HG02798 (cell line): ENCODE measurements at regions not wholly inside any gene's neighbourhood (a gene's known extent, or its start where the extent isn't known, plus 50 kb on each side); places are given as distances from the start of the nearest gene placed in this dataset.
"Not testable (repeated sequence)": the region's sequence is repeated elsewhere in the genome, so short reads cannot be mapped to it uniquely, and the experiment has no call there.

ENCODE experiments used
- ATAC-seq: cut with Tn5 transposase; IDR thresholded peaks from one replicate; pipeline ENCODE4 v1.9.1; 2021; ENCODE audit warnings: mild to moderate bottlenecking; ENCODE audit not compliant: unreplicated experiment, poor library complexity

DNA sequence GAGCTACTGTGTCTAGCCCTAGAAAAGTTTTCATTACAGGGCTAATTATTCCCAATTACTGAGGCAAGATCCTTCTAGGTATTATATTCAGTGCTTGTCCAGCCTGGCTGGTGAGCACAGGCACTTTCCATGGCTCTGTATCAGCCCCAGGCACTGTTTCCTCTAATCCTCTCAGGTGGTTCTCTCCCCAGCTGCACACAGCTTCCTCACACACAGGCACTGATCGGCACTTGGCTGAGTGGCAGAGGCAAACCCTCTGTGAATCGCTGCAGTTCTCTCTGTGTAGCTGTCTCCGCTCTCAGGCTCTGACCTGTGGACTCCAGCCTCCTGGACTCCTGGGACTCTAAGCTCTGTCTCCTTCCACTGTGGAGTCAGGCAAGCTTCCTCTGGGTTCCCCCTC, 318.1 kb downstream of the KLF13 start:
- ATAC-seq = not testable (repeated sequence)

DNA sequence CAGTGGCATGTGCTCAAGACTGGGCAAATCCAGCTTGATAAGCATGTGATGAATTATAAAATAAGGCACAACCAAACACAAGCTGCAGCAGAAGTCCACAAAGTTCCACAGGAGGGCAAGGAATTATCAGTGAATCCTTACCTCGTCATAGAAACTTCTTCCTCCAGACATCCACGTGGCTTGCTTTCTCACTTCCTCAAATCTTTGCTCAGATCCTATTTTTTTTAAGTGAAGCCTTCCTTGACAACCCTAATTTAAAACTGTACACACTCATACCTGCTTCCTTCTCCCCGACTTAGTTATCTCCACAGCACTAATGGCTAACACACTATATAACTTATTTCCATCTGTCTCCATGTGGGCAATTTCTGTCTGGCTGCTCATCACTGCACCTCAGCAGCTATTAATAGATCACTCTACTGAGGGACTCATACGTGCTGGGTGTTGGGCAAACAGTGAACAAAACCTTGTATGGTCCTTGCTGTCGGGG, 320.7 kb downstream of the KLF13 start:
- ATAC-seq = not testable (repeated sequence)

DNA sequence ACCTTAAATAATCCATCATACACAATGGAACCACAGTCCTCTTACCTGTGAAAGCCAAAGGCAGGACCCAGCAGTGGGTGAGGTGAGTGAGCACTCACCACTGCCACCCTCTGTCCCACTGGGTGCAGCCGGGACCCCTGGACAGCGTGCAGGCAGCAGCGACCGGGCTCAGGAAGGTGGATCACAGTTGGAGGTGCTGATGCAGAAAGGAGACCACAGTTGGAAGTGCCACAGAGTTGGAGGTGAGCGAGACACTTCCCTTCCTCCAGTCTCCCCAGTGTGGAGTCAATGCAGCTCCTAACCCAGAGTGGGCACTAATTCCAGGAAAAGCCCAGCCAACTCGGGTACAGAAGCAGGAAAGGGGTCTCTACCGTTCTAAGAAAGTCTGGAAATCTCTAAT, 323.0 kb downstream of the KLF13 start:
- not testable (repeated sequence) for ATAC-seq

DNA sequence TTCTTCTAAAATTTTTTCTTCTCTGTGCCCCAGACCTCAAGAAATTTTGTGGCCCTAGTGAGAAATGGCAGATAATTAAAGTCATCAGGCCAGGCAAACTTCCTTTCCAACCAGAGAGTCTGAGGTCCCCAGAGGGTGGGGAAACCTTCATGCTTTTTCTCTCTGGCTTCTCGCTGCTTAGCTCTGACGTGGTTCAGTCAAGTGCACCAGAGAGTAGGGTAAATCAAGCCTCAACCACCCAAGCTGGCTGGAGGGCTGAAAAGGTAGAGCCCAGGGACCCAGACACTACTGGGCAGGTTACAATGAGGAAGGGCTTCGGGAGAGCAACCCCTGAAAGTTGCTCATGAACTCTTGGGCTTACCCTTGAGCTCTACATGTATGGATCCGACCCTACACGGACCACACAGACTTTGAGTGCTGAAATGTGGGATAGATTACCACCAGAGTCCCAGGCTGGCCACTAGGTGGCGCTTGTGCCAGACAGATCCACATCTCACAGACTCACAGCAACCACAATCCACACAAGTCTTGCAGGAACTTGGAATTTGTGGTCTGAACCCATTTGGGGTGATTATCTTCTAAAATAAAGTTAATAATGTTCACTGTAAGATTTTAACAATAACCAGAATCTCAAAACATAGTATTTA, 323.5 kb downstream of the KLF13 start:
- peak; percentile 58 for ATAC-seq

DNA sequence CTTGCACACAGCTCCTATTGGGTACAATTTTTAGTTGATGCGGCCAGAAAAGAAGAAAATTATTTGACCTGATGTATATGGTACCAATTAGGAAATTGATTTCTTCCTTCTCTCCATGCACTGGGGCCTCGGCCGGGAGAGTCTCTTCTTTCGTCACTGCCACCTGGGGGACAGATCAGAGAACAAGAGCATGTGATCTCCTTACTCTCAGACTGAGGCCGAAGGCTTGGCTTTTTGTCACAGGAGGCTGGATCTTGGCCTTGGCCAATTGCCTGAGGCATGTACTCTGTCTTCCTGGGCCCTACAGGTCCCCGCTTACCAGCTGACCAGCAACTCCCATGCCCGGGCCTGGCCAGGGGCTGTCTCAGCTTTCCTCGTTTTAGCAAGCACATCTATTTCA, 330.3 kb downstream of the KLF13 start:
- ATAC-seq = not testable (repeated sequence)

DNA sequence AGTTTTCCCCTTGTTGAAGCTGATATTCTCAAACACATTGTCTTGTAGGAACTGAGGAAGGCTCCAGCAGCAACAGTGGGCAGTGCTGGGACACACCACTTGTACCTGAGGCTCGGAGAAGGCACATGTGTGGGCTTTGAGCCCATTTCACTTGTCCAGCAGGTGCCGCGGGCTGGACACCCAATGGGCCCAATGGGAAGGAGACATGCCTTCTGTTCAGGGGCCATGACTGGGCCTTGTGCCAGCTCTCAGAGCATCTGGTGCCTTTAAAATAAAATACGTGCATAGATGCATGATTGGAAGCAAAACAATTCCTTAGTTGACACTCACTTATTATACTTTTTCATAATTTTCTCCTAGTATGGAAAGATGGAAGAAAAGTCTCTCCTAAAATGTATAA, 334.2 kb downstream of the KLF13 start:
- ATAC-seq = no peak

DNA sequence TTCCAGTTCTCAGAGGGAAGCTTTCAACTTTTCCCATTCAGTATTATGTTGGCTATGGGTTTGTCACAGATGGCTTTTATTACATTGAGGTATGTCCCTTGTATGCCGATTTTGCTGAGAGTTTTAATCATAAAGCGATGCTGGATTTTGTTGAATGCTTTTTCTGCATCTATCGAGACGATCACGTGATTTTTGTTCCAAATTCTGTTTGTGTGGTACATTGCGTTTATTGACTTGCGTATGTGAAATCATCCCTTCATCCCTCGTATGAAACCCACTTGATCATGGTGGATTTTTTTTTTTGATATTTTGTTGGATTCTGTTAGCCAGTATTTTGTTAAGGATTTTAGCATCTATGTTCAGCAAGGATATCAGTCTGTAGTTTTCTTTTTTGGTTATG, 339.1 kb downstream of the KLF13 start:
- ATAC-seq = not testable (repeated sequence)

DNA sequence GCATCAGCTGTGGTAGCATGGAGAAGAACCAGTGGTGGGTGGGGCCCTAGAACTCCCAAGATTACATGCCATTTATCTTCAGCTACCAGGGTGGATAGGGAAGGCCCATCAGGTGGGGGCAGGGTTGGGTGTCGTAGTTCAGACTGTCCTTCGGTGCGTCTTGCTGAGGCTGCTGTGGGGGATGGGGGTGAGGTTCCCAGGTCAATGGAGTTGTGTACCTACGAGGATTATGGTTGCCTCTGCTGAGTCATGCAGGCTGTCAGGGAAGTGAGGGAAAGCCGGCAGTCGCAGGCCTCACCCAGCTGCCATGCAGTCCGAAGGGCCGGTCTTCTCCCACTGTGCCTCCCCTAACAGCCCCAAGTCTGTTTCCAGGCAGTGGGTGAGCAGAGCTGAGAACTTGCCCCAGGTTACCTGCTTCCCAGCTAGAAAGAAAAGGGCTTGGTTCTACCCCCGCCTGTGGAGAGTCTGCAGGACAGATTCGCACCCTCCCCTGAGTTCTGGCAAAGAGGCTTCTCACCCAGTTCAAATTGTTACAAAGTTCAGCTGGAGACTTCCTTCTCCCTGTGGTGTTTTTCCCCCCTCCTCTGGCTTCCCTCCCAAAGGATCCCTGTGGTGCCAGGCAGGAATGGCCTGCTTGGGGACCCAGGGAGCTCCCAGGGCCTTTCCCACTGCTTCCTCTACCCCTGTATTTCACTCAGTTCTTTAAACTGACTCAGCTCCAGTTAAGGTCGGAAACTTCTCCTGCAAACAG, 342.7 kb downstream of the KLF13 start:
- not testable (repeated sequence) for ATAC-seq

DNA sequence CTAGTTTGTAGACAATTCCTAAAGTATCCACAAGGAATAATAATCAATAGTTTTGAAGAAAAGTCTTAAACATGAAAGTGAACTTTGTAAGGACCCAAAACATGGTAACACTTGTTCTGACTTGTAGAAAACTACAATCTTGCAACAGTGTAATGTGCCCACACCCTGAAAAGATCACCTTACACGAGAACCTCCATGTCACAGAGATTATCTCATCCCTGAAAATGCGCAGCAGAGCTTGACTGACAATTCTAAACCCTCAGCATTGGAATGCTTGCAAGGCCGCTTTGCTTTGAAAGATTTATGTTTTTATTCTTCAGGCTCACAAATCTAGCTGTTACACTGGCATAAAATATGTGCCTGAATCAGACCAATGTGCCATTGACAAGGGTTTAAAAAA, 346.6 kb downstream of the KLF13 start:
- not testable (repeated sequence) for ATAC-seq

DNA sequence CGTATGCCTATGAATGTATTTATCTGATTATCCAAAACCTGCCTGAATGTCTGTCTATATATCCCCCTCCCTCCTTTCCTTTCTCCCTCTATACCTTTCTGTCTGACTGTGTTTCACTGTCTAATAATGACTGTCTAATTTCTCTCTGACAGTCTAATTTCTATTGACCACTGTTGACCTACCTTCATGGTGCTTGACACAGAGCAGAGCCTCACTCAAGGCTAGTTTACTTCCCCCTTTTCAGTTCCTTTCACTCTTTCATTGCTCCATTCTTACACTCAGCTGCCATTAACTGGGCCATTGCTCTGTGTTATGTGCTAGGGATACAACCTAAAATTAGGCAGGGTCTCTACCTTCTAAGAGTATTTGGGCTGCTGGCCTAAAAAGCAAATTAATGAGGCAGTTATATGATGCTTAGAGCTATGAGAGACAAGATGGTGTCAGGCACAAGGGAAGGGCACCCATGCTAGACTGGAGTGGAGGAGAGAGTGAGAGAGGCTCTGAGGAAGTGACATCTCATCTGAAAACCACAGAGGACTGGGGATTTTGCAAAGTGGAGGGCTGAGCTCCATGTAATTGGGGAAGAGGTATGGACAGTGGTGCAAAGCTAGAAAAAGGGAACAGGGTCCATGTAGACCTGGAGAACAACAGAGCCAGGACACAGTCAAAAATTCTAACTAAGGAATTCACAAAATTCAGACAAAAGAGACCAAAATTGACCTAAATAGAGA, 348.6 kb upstream of the CHRNA7 start:
- ATAC-seq = not testable (repeated sequence)

DNA sequence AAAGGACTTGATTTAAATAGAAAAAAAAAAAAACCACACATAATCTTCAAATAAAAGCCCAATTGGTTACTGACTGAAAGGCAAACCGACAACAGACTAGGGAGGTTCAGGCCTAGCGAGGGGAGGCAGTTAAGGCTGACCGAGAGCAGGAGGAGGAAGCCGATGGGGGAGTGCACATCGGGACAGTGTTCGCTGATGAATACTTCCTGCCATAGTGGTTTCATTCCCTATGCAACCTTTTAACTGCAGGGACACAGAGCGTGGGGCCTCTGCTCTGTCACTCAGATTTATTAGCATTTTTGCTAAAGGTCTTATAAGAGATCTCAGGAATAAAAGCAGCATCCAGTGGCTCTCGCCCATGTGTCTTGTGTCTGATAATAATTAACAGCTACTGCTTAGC, 343.2 kb upstream of the CHRNA7 start:
- ATAC-seq = not testable (repeated sequence)

DNA sequence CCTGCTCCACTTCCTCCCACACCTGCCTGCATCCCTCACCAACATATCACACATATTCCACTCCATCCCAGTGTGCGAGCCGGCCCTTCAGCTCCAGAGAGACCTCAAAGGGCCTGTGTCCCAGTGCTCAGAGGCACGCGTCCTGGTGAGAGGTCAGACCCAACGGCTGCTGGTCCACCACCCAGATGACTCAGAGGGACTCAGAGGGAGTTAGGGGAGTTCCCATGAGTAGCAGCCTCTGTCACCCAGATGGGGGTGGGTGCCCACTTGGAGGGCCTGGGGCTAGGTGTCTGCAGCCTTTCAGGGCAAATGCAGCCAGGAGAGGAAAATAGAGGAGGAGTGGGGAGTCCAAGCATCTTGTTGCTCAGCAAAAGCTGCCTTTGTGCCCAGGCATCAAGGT, 333.8 kb upstream of the CHRNA7 start:
- ATAC-seq = not testable (repeated sequence)

DNA sequence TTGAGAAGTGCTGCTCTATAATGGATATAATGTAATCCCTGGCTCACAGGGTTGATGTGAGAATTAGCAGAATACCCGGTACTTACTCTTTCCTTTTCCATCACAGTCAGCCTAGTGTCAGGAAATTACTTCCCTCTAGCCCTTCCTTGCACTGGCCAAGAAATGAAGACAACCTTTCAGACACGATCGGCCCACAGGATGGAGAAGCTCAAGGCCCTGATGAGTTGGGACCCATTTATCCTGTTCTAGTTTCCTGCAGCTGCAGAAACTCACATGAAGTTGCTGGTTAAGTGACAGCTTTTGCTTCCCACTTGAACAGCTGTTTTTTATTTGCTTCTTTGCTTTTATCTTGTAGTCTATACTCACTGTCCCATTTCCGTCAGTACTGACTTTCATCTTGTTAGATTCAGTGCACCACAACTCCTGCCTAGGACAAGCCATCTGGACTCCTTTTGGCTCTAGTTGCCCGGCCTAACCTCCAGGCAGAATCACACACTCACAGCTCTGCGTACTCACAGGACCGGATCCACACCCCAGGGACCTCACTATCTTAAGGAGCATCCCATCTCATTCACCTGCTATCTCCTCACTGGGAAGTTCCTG, 325.1 kb upstream of the CHRNA7 start:
- ATAC-seq = not testable (repeated sequence)

DNA sequence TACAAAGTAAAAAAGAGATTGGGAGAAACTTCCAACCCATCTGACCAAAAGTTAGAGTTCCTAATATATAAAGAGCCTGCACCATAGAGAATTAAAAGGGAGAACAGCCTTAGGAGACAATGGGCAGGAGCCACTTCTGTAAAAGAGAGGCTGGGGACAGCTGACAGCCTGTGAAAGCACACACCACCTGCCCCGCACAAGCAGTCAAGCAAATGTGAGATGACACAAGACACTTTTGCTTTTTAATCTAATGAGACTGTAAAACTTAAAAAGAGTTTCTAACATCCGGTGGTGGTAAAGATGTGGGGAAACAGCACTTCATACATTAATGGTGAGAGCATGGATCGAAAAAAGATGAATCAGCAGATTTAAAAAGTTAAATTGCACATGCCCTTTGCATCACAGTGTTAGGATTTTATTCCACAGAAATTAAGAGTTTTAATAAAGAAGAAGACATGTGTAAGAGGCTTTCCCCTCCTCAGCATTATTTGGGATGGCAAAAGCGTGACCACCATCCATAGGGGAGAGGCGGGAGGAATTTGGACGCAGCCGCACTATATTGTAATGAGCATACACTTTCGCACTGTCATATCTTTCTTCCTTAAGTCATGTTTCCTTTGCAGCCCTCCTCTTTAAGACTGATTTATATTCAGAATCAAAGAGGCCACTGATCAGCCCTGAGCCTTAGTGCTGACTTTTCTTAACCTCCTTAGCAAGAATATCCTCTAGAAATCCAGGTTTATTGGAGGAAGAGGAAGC, 322.2 kb upstream of the CHRNA7 start:
- peak; percentile 61 for ATAC-seq

DNA sequence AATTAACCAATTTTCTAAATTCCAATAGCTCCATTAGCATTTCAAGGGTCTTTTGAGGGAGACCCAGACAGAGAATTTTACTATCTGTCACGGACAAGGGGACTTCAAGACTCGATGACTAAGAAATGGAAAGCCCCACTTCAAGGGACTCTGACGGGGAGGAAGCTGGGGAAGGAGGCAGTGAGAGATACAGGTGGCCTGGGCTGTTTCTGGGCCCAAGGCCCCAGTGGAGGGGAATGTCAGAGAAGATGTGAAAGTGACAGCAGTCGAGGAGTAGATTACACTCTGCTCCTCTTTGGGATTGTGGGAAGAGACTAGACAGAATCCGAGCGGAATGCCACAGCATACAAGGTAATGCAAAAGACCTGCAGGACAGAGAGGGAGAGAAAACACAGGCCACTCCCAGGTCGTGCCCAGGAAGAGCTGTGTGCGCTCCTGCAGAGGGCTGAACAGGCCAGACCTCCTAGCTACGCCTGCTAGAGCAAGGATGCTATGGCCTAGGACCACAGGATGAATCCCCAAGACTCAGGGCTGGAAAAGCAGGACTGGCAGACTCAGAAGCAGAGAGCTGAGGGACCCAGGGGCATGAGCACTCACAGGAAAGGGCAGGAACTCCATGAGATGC, 321.5 kb upstream of the CHRNA7 start:
- peak; percentile 84 for ATAC-seq

DNA sequence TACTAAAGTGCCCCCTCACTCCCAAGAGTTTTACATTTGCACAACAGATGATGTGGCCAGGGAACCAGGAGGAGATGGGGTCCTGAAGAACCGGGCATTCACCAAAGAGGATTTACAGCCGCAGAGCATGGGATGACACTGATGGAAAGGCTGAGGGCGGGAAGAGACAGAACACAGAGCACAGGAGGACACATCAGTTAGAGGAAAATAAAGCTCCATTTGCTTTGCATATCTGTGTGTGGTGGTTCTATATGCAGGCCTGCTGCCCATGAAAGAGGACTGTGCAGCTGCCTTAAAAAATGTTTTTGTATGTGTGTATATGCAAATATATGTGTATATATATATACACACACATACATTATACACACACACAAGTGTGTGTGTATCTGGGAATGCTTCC, 320.8 kb upstream of the CHRNA7 start:
- ATAC-seq = not testable (repeated sequence)

DNA sequence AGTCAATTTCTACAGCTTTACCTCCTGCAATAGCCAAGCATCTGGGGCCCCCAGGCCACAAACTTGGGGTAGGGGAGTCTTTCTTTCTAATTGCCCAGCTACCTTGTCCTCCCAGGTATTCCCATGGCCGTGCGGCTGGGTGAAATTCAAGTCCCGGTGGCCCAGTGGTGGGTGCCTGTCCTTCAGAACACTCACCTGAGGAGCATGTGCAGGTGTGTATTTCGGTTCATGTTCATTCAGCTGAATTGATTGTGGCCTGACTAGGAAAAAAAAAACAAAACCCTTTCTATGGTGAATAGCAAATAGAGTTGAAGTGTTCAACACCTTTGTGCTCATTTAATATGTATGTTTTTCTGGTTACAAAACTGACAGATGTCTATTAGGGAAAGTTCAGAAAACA, 319.5 kb upstream of the CHRNA7 start:
- not testable (repeated sequence) for ATAC-seq

DNA sequence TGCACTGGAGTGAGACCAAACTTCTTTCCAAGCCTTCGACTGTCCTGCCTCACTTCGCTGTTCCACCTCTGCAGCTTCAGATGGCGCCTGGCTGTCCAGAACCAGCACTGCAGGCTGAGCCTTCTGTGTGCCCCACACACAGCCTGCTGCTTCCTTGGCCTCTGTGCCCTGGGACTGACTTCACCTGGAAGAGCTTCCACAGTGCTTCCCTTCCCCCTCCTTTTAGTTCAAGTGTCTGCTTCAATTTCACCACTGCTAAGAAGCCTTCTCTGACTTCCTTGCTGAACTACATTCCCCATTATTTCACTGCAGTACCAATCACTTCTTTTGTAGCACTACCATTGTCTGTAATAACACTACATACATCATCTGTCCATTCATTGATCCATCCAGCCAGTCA, 315.1 kb upstream of the CHRNA7 start:
- ATAC-seq = not testable (repeated sequence)

DNA sequence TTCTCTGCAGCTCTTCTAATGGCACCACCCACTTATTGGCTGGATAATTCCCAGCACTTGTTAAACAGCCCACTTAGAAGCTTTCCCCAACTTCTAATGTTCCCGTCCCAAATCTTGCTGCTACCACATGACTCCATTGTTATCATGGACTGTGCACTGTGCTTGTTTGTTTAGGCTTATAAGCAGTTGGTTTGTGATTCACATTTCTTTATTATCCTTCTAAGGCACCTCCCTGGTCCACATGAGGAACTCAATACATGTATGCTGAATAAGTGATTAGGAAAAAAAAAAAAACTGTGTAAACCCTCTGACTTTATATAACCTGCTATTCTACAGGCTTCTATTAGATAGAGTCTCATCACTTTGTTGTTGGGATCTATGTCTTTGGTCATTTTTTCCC, 311.7 kb upstream of the CHRNA7 start:
- ATAC-seq = not testable (repeated sequence)
